Fibroblast of pulmonary artery (primary cell): ENCODE measurements at regions not wholly inside any gene's neighbourhood (a gene's known extent, or its start where the extent isn't known, plus 50 kb on each side); places are given as distances from the start of the nearest gene placed in this dataset.

Experiments
- DNase-seq: peaks from one replicate; pipeline ENCODE4 v3.0.0-alpha.2; 2010; ENCODE audit warnings: low read depth
- H3K4me3 ChIP-seq: replicated peaks from 2 replicates; pipeline ENCODE4 v1.5.1; 2011; ENCODE audit warnings: low read depth, mild to moderate bottlenecking, control low read depth, low read length, moderate library complexity
- CTCF ChIP-seq: IDR thresholded peaks from 2 replicates; pipeline ENCODE4 v1.5.1; 2011; ENCODE audit warnings: mild to moderate bottlenecking, control low read depth, low read length, inconsistent platforms; ENCODE audit errors: missing control alignments

GRCh38 chr18:1999387-1999786 lies 571.9 kb downstream of the METTL4 start:
- H3K4me3 ChIP-seq, result no peak overlapping the region
- no peak for DNase-seq
- TF ChIP-seq CTCF, result no peak

DNA sequence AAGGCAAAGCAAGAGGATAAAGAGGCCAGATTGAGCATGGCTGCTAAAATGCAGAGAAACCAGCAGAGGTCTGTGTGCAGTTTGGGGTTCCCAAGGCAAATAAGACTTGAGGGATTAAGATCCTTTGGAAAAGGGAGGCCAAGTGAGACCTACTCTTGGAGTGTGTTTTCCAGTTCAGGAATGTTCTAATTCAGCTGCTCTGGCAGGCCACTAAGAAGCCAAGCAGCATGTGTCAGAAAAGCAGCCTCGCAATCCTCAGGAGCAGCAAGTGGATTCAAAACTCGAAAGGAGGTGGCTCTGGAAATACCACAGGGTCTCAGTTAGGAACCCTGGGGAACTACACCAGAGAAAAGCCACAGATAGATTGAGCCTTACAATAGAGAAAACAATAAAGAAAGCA lies 569.2 kb downstream of the METTL4 start:
- DNase-seq, result peak; percentile 13
- no peak for TF ChIP-seq CTCF
- no peak overlapping the region for H3K4me3 ChIP-seq

- no peak for TF ChIP-seq CTCF
- H3K4me3 ChIP-seq, result no peak overlapping the region
These were observed 568.7 kb downstream of the METTL4 start for GRCh38 chr18:2002604-2003003.

DNA sequence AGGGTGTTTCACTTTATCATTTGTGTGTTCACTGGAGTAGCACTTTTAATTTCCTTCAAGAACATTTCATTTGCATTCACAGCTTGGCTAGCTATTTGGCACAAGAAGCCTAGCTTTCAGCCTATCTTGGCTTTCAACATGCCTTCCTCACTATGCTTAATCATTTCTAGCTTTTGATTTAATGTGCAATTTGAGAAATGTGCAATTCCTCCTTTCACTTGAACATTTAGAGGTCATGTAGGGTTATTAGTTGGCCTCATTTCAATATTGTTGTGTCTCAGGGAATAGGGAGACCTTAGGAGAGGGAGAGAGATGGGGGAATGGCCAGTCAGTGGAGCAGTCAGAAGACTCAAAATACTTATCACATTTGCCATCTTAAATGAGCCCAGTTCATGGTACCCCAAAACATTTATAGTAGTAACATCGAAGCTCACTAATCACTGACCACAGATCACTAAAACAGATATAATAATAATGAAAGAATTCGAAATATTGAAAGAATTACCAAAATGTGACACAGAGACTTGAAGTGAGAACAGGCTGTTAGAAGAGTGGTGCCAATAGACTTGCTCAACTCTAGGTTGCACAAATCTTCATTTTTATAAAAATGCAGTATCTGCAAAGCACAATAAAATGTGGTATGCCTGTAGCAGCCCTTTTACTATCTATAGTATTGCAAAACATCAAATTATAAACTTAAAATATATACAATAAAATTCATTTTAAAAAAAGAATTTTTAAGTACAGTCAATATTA lies 561.2 kb downstream of the METTL4 start:
- peak; percentile 2 for DNase-seq
- H3K4me3 ChIP-seq, result no peak overlapping the region
- no peak for TF ChIP-seq CTCF

More at GRCh38 chr18:2002604-2003003, 568.7 kb downstream of the METTL4 start:
- DNase-seq, result peak; percentile 34

DNA sequence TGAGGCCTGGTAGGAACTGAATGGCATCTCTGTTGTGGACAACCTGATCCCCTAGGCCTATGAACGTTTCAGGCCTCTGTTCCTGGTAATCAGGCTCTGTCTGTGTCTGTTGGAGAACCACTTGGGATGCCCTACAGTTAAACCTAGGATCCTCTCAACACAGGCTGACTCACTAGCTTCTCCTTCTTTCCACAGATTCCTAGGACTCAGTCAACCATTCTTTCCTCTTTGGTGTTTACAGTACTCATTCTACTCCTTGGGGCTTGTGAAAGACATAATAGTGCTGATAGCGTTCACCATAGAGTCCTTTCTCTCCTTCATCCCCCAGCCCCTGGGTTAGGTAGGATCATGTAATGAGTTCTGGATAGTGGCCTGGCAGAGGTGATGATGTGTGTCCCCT lies 544.3 kb downstream of the METTL4 start:
- TF ChIP-seq CTCF, result no peak

DNA sequence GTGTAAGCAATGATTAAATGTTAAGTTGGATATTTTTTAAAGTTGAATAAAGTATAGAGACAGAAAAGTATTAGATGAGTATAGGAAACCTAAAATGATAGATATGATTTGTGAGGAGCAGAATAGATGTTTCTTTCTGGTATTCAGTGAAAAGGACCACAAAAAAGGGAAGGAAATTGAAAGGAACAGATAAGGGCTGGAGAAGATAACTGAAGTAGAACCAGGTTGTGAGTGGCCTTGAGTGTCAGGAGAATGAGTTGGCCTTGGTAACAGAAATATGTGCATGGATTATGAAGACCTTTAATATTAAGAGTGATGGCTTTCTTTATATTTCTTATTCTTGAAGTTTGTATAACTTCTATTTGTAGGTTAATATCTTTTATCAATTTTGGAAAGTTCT lies 543.5 kb downstream of the METTL4 start:
- TF ChIP-seq CTCF, result no peak
- H3K4me3 ChIP-seq, result no peak overlapping the region
- no peak for DNase-seq

More for the DNA sequence above, 544.3 kb downstream of the METTL4 start:
- no peak for DNase-seq
- no peak overlapping the region for H3K4me3 ChIP-seq

- H3K4me3 ChIP-seq, result no peak overlapping the region
- TF ChIP-seq CTCF, result no peak
- DNase-seq, result no peak
These were observed 542.3 kb downstream of the METTL4 start for GRCh38 chr18:2028986-2029385.
